Endothelial cell (in vitro differentiated cells): ENCODE measurements at regions not wholly inside any gene's neighbourhood (a gene's known extent, or its start where the extent isn't known, plus 50 kb on each side); places are given as distances from the start of the nearest gene placed in this dataset.

Source experiments
- DNase-seq: peaks from one replicate; pipeline ENCODE4 v3.0.0; 2021; ENCODE audit warnings: low spot score
- H3K27ac Mint-ChIP-seq: one replicate; pipeline ENCODE4 v1.8.0; 2021; ENCODE audit warnings: mixed read lengths, inconsistent platforms; ENCODE audit not compliant: unreplicated experiment
- H3K27me3 Mint-ChIP-seq: one replicate; pipeline ENCODE4 v1.8.0; 2021; ENCODE audit warnings: mild to moderate bottlenecking, moderate library complexity, mixed read lengths, inconsistent platforms; ENCODE audit not compliant: unreplicated experiment
- H3K36me3 Mint-ChIP-seq: one replicate; pipeline ENCODE4 v1.8.0; 2021; ENCODE audit warnings: mild to moderate bottlenecking, low read depth, mixed read lengths, inconsistent platforms; ENCODE audit not compliant: unreplicated experiment
- H3K4me1 Mint-ChIP-seq: one replicate; pipeline ENCODE4 v1.8.0; 2021; ENCODE audit warnings: mild to moderate bottlenecking, mixed read lengths, inconsistent platforms; ENCODE audit not compliant: unreplicated experiment
- H3K4me3 Mint-ChIP-seq: one replicate; pipeline ENCODE4 v1.8.0; 2021; ENCODE audit warnings: mild to moderate bottlenecking, mixed read lengths, inconsistent platforms; ENCODE audit not compliant: unreplicated experiment
- H3K9me3 Mint-ChIP-seq: one replicate; pipeline ENCODE4 v1.8.0; 2021; ENCODE audit warnings: mixed read lengths, inconsistent platforms; ENCODE audit not compliant: unreplicated experiment
- CTCF ChIP-seq: fragments of 200-600 bp; sonication (generic); IDR thresholded peaks from one replicate; pipeline ENCODE4 v1.5.0; 2021; ENCODE audit warnings: antibody characterized with exemption; ENCODE audit not compliant: unreplicated experiment

DNA sequence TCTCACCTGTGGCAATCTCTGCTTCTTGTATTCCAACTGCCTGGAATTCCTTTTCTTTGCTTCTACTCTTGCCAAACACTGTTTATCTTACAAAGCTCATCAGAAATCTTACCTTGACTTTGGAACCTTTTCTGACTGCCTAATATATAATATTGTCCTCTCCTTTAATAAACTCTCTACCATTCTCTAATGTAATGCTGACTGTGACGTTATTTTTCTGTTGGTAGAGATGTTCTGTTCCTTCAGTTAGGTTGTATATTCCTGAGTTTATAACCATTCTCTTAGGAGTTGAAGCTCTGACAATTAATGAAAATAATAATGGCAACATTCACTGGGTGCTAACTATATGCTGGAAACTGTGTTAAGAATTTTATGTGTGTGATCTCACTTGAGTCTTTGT lies 188.8 kb upstream of the ATP10B start:
- Mint-ChIP-seq H3K9me3 (no peaks in the 10 kb centered on the region), H3K27ac (no peak overlapping the region), H3K4me1 (no peaks in the 10 kb centered on the region), H3K36me3 (no peaks in the 10 kb centered on the region), H3K4me3 (no peak overlapping the region), H3K27me3 (peaks cover 2% of the 10 kb centered on the region)
- DNase-seq, result no peak
- no peak for TF ChIP-seq CTCF

DNA sequence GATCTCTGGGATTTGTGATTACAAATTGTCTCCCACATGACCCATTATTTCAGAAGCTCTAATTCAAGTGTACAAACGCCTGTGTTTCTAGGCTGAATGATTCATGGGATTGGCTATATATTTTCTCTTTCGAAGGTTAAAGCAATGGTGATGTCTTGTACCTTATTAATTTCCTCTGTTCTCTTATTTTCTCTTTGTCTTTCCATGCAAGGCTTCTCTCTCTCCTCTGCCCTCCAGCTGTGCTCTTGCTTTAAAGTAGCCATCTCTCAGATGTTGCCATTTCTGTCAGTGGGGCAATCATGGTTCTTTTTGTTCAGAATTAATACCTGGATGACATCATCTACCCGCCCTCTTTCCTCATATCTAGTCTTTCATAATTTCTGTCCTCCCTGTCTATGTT lies 184.3 kb upstream of the ATP10B start:
- Mint-ChIP-seq H3K4me3 (no peak overlapping the region), H3K4me1 (no peaks in the 10 kb centered on the region), H3K36me3 (no peaks in the 10 kb centered on the region), H3K27me3 (peaks cover 2% of the 10 kb centered on the region), H3K9me3 (no peaks in the 10 kb centered on the region), H3K27ac (no peak overlapping the region)
- TF ChIP-seq CTCF, result no peak
- no peak for DNase-seq

DNA sequence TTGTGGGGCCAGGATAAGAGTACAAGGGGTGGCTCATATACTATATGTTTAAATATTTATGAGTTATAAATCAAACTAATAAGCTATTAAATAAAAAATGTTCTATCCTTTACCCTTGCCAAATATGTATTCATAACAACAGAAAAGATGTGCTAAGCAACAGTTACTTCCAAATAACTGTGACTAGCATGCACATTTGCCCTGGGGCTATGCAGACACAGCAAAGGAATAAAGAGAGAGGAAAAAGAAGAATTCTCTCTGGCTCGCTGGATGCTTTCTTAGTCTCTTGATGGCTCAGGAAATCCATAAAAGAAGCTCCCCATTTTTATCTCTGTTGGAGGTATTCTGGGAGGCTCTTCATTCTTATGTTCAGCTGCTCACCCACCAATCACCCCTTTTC lies 182.4 kb upstream of the ATP10B start:
- Mint-ChIP-seq H3K27me3 (peaks cover 2% of the 10 kb centered on the region), H3K4me3 (no peak overlapping the region), H3K4me1 (no peaks in the 10 kb centered on the region), H3K36me3 (no peaks in the 10 kb centered on the region), H3K9me3 (no peaks in the 10 kb centered on the region), H3K27ac (no peak overlapping the region)
- no peak for DNase-seq
- TF ChIP-seq CTCF, result no peak

DNA sequence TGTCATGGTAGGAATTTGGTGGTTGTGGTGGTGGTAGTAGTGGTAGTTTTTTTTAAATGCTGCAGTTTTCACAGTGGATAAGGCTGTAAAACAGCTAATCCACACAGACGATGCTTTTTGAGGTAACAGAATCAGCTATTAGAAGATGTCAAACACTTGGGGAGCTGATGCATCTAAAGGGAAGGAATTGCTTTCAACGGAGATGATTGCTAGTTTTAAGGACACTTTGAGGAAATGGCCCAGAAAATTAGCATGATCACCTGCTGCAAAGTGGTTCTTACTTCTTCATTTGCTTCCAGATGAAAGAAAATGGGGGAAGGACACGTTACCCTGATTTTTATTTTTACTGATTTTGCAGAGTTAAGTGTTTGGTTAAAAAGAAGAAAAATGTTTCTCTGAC lies 178.2 kb upstream of the ATP10B start:
- H3K27me3 Mint-ChIP-seq, result no peaks in the 10 kb centered on the region
- no peaks in the 10 kb centered on the region for H3K36me3 Mint-ChIP-seq
- no peak overlapping the region for H3K4me3 Mint-ChIP-seq
- no peak overlapping the region for H3K27ac Mint-ChIP-seq
- DNase-seq, result no peak
- H3K4me1 Mint-ChIP-seq, result no peaks in the 10 kb centered on the region
- no peaks in the 10 kb centered on the region for H3K9me3 Mint-ChIP-seq
- TF ChIP-seq CTCF, result no peak

DNA sequence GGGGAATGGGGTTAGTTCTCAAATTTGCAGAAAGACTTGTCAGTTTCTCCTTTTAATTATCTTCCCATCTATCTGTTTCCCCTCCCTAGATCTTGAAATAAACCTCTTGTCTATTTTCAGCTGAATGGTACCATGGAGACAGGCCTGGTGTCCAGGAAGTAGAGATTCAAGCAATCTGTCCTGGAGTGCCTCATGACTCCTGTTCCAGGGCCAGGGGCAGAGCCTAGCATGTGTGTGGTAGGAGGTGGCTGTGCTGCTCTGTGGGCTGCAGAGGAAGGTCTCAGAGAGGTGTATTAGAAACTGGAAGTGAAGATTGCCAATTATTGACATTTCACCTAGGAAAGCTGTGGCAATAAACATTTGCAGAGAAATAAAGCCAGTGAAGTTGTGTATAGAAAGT lies 175.8 kb upstream of the ATP10B start:
- H3K4me1 Mint-ChIP-seq, result no peaks in the 10 kb centered on the region
- no peak overlapping the region for H3K4me3 Mint-ChIP-seq
- no peak overlapping the region for H3K27ac Mint-ChIP-seq
- no peaks in the 10 kb centered on the region for H3K9me3 Mint-ChIP-seq
- DNase-seq, result no peak
- no peaks in the 10 kb centered on the region for H3K27me3 Mint-ChIP-seq
- TF ChIP-seq CTCF, result no peak
- H3K36me3 Mint-ChIP-seq, result no peaks in the 10 kb centered on the region
